K562 (cell line): ENCODE measurements at regions not wholly inside any gene's neighbourhood (a gene's known extent, or its start where the extent isn't known, plus 50 kb on each side); places are given as distances from the start of the nearest gene placed in this dataset.

Source experiments
- BRF1 ChIP-seq: IDR thresholded peaks from 3 replicates; pipeline ENCODE4 v1.6.1; 2011; ENCODE audit warnings: borderline replicate concordance, mild to moderate bottlenecking; ENCODE audit not compliant: insufficient read length; ENCODE audit errors: extremely low read depth
- LEF1 ChIP-seq: fragments of 450-650 bp; IDR thresholded peaks from 2 replicates; pipeline ENCODE4 v1.6.1; 2016; ENCODE audit warnings: mild to moderate bottlenecking
- POLR3G ChIP-seq: IDR thresholded peaks from 2 replicates; pipeline ENCODE4 v1.6.1; 2011; ENCODE audit not compliant: insufficient read length, insufficient replicate concordance; ENCODE audit errors: extremely low read depth
- RBFOX2 ChIP-seq: fragments of 200-400 bp; formaldehyde crosslinking; IDR thresholded peaks from 2 replicates; pipeline ENCODE4 v1.6.1; 2017; ENCODE audit warnings: low read depth, mild to moderate bottlenecking, low read length, moderate library complexity
- ZC3H4 ChIP-seq: sonication (generic); formaldehyde crosslinking; IDR thresholded peaks from 2 replicates; pipeline ENCODE4 v1.9.0; 2021; ENCODE audit warnings: missing genetic modification reagents, borderline replicate concordance
- TF ChIP-seq, protein P1 (sequence below): fragments of 450-650 bp; IDR thresholded peaks from 2 replicates; pipeline ENCODE4 v1.6.1; 2017; ENCODE audit warnings: mild to moderate bottlenecking, moderate library complexity
- TF ChIP-seq, protein P2 (sequence below): fragments of 250-450 bp; sonication (Bioruptor Pico); IDR thresholded peaks from 2 replicates; pipeline ENCODE4 v1.5.0; 2020; ENCODE audit warnings: mild to moderate bottlenecking, borderline replicate concordance
- TF ChIP-seq, protein P3 (sequence below): fragments of 450-650 bp; IDR thresholded peaks from 2 replicates; pipeline ENCODE4 v1.6.1; 2016; ENCODE audit warnings: mild to moderate bottlenecking, moderate library complexity
- TF ChIP-seq, protein P4 (sequence below): fragments of 450-650 bp; IDR thresholded peaks from 2 replicates; pipeline ENCODE4 v1.6.1; 2017; ENCODE audit warnings: antibody characterized with exemption, mild to moderate bottlenecking

DNA sequence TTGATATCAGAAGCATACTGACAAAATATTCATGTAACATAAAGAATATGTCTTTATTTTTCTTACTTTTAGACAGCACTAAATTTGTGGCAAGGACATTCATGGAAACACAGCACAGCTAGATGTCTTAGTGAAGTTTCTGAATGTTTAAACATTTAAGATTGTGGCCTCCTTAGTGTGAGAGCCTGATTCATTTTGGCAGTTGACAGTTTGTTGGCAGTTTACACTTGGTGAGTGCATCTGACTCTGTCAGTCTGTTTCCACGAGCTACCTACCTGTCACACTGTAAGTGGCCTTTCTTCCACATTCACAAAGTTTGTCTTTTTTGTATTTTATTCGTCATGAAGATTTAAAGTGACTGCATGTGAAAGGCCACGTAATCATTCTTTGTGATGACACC is 436.8 kb downstream of the TUSC1 start (continued):
- TF ChIP-seq, protein P1, sequence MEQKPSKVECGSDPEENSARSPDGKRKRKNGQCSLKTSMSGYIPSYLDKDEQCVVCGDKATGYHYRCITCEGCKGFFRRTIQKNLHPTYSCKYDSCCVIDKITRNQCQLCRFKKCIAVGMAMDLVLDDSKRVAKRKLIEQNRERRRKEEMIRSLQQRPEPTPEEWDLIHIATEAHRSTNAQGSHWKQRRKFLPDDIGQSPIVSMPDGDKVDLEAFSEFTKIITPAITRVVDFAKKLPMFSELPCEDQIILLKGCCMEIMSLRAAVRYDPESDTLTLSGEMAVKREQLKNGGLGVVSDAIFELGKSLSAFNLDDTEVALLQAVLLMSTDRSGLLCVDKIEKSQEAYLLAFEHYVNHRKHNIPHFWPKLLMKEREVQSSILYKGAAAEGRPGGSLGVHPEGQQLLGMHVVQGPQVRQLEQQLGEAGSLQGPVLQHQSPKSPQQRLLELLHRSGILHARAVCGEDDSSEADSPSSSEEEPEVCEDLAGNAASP: no peak
- TF ChIP-seq, protein P2, sequence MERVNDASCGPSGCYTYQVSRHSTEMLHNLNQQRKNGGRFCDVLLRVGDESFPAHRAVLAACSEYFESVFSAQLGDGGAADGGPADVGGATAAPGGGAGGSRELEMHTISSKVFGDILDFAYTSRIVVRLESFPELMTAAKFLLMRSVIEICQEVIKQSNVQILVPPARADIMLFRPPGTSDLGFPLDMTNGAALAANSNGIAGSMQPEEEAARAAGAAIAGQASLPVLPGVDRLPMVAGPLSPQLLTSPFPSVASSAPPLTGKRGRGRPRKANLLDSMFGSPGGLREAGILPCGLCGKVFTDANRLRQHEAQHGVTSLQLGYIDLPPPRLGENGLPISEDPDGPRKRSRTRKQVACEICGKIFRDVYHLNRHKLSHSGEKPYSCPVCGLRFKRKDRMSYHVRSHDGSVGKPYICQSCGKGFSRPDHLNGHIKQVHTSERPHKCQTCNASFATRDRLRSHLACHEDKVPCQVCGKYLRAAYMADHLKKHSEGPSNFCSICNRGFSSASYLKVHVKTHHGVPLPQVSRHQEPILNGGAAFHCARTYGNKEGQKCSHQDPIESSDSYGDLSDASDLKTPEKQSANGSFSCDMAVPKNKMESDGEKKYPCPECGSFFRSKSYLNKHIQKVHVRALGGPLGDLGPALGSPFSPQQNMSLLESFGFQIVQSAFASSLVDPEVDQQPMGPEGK (CRISPR knock-in tag): no peak
- TF ChIP-seq RBFOX2: no peak
- TF ChIP-seq LEF1: no peak
- TF ChIP-seq, protein P3, sequence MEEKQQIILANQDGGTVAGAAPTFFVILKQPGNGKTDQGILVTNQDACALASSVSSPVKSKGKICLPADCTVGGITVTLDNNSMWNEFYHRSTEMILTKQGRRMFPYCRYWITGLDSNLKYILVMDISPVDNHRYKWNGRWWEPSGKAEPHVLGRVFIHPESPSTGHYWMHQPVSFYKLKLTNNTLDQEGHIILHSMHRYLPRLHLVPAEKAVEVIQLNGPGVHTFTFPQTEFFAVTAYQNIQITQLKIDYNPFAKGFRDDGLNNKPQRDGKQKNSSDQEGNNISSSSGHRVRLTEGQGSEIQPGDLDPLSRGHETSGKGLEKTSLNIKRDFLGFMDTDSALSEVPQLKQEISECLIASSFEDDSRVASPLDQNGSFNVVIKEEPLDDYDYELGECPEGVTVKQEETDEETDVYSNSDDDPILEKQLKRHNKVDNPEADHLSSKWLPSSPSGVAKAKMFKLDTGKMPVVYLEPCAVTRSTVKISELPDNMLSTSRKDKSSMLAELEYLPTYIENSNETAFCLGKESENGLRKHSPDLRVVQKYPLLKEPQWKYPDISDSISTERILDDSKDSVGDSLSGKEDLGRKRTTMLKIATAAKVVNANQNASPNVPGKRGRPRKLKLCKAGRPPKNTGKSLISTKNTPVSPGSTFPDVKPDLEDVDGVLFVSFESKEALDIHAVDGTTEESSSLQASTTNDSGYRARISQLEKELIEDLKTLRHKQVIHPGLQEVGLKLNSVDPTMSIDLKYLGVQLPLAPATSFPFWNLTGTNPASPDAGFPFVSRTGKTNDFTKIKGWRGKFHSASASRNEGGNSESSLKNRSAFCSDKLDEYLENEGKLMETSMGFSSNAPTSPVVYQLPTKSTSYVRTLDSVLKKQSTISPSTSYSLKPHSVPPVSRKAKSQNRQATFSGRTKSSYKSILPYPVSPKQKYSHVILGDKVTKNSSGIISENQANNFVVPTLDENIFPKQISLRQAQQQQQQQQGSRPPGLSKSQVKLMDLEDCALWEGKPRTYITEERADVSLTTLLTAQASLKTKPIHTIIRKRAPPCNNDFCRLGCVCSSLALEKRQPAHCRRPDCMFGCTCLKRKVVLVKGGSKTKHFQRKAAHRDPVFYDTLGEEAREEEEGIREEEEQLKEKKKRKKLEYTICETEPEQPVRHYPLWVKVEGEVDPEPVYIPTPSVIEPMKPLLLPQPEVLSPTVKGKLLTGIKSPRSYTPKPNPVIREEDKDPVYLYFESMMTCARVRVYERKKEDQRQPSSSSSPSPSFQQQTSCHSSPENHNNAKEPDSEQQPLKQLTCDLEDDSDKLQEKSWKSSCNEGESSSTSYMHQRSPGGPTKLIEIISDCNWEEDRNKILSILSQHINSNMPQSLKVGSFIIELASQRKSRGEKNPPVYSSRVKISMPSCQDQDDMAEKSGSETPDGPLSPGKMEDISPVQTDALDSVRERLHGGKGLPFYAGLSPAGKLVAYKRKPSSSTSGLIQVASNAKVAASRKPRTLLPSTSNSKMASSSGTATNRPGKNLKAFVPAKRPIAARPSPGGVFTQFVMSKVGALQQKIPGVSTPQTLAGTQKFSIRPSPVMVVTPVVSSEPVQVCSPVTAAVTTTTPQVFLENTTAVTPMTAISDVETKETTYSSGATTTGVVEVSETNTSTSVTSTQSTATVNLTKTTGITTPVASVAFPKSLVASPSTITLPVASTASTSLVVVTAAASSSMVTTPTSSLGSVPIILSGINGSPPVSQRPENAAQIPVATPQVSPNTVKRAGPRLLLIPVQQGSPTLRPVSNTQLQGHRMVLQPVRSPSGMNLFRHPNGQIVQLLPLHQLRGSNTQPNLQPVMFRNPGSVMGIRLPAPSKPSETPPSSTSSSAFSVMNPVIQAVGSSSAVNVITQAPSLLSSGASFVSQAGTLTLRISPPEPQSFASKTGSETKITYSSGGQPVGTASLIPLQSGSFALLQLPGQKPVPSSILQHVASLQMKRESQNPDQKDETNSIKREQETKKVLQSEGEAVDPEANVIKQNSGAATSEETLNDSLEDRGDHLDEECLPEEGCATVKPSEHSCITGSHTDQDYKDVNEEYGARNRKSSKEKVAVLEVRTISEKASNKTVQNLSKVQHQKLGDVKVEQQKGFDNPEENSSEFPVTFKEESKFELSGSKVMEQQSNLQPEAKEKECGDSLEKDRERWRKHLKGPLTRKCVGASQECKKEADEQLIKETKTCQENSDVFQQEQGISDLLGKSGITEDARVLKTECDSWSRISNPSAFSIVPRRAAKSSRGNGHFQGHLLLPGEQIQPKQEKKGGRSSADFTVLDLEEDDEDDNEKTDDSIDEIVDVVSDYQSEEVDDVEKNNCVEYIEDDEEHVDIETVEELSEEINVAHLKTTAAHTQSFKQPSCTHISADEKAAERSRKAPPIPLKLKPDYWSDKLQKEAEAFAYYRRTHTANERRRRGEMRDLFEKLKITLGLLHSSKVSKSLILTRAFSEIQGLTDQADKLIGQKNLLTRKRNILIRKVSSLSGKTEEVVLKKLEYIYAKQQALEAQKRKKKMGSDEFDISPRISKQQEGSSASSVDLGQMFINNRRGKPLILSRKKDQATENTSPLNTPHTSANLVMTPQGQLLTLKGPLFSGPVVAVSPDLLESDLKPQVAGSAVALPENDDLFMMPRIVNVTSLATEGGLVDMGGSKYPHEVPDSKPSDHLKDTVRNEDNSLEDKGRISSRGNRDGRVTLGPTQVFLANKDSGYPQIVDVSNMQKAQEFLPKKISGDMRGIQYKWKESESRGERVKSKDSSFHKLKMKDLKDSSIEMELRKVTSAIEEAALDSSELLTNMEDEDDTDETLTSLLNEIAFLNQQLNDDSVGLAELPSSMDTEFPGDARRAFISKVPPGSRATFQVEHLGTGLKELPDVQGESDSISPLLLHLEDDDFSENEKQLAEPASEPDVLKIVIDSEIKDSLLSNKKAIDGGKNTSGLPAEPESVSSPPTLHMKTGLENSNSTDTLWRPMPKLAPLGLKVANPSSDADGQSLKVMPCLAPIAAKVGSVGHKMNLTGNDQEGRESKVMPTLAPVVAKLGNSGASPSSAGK: no peak
- no peak for TF ChIP-seq BRF1
- no peak for TF ChIP-seq ZC3H4 (CRISPR knock-in tag)
- no peak for TF ChIP-seq POLR3G
- TF ChIP-seq, protein P4, sequence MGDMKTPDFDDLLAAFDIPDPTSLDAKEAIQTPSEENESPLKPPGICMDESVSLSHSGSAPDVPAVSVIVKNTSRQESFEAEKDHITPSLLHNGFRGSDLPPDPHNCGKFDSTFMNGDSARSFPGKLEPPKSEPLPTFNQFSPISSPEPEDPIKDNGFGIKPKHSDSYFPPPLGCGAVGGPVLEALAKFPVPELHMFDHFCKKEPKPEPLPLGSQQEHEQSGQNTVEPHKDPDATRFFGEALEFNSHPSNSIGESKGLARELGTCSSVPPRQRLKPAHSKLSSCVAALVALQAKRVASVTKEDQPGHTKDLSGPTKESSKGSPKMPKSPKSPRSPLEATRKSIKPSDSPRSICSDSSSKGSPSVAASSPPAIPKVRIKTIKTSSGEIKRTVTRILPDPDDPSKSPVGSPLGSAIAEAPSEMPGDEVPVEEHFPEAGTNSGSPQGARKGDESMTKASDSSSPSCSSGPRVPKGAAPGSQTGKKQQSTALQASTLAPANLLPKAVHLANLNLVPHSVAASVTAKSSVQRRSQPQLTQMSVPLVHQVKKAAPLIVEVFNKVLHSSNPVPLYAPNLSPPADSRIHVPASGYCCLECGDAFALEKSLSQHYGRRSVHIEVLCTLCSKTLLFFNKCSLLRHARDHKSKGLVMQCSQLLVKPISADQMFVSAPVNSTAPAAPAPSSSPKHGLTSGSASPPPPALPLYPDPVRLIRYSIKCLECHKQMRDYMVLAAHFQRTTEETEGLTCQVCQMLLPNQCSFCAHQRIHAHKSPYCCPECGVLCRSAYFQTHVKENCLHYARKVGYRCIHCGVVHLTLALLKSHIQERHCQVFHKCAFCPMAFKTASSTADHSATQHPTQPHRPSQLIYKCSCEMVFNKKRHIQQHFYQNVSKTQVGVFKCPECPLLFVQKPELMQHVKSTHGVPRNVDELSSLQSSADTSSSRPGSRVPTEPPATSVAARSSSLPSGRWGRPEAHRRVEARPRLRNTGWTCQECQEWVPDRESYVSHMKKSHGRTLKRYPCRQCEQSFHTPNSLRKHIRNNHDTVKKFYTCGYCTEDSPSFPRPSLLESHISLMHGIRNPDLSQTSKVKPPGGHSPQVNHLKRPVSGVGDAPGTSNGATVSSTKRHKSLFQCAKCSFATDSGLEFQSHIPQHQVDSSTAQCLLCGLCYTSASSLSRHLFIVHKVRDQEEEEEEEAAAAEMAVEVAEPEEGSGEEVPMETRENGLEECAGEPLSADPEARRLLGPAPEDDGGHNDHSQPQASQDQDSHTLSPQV: no peak
